ENCODE measurements at regions not wholly inside any gene's neighbourhood (a gene's known extent, or its start where the extent isn't known, plus 50 kb on each side); places are given as distances from the start of the nearest gene placed in this dataset.

DNA sequence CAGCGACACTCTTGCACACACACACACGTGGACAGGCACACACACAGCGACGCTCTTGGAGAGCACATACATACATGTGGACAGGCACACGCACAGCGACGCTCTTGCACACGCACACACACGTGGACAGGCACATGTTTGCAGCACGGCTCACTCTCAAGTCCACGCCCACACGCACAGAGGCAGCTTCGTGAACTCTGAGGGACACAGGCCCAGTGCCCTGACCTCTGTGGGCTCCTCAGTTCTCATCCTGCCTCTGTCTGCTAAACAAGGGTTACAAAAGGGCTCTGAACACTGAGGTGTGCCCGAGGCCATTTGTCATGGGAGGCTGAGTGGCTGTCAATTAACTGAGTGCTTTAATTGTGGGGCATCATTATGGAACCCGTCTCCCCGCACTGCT lies 558.8 kb upstream of the ADAMTS16 start:
- TF ChIP-seq POLR2AphosphoS5 (IDR thresholded peaks at IDR 0.05) (no peak), POLR2A (IDR thresholded peaks at IDR 0.05; ENCODE audit: low read depth) (no peak), EP300 (IDR thresholded peaks at IDR 0.05) (no peak)
- TF ChIP-seq, protein P1, sequence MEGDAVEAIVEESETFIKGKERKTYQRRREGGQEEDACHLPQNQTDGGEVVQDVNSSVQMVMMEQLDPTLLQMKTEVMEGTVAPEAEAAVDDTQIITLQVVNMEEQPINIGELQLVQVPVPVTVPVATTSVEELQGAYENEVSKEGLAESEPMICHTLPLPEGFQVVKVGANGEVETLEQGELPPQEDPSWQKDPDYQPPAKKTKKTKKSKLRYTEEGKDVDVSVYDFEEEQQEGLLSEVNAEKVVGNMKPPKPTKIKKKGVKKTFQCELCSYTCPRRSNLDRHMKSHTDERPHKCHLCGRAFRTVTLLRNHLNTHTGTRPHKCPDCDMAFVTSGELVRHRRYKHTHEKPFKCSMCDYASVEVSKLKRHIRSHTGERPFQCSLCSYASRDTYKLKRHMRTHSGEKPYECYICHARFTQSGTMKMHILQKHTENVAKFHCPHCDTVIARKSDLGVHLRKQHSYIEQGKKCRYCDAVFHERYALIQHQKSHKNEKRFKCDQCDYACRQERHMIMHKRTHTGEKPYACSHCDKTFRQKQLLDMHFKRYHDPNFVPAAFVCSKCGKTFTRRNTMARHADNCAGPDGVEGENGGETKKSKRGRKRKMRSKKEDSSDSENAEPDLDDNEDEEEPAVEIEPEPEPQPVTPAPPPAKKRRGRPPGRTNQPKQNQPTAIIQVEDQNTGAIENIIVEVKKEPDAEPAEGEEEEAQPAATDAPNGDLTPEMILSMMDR (IDR thresholded peaks at IDR 0.05), result no peak
